ENCODE measurements at regions not wholly inside any gene's neighbourhood (a gene's known extent, or its start where the extent isn't known, plus 50 kb on each side); places are given as distances from the start of the nearest gene placed in this dataset.
"Not testable (repeated sequence)": the region's sequence is repeated elsewhere in the genome, so short reads cannot be mapped to it uniquely, and the experiment has no call there.

- DNase-seq, result no peak
Observed at GRCh38 chr1:193404236-193404635, 217.8 kb upstream of the B3GALT2 start.

- DNase-seq, result no peak
Observed at GRCh38 chr1:193402977-193403376, 216.6 kb upstream of the B3GALT2 start.

- DNase-seq, result no peak
Observed at GRCh38 chr1:193402037-193402436, 215.6 kb upstream of the B3GALT2 start.

- no peak for DNase-seq
Observed at GRCh38 chr1:193394336-193394735, 207.9 kb upstream of the B3GALT2 start.

- DNase-seq, result no peak
Observed at GRCh38 chr1:193392686-193393085, 206.3 kb upstream of the B3GALT2 start.

- DNase-seq, result no peak
Observed at GRCh38 chr1:193388683-193389082, 202.3 kb upstream of the B3GALT2 start.

- no peak for DNase-seq
Observed at GRCh38 chr1:193388165-193388564, 201.8 kb upstream of the B3GALT2 start.

- no peak for DNase-seq
Observed at GRCh38 chr1:193387406-193387805, 201.0 kb upstream of the B3GALT2 start.

GRCh38 chr1:193378451-193378850, 192.0 kb upstream of the B3GALT2 start:
- not testable (repeated sequence) for DNase-seq

- DNase-seq, result no peak
Observed at GRCh38 chr1:193377472-193377871, 191.1 kb upstream of the B3GALT2 start.

- DNase-seq, result no peak
Observed at GRCh38 chr1:193372553-193372952, 186.1 kb upstream of the B3GALT2 start.

- no peak for DNase-seq
Observed at GRCh38 chr1:193368302-193368701, 181.9 kb upstream of the B3GALT2 start.

- no peak for DNase-seq
Observed at GRCh38 chr1:193367863-193368262, 181.4 kb upstream of the B3GALT2 start.

GRCh38 chr1:193366764-193367507, 180.5 kb upstream of the B3GALT2 start:
- DNase-seq, result no peak

- DNase-seq, result no peak
Observed at GRCh38 chr1:193365966-193366365, 179.6 kb upstream of the B3GALT2 start.

GRCh38 chr1:193359631-193360030, 173.2 kb upstream of the B3GALT2 start:
- DNase-seq, result no peak

- no peak for DNase-seq
Observed at GRCh38 chr1:193358419-193358818, 172.0 kb upstream of the B3GALT2 start.

GRCh38 chr1:193356249-193356648, 169.8 kb upstream of the B3GALT2 start:
- DNase-seq, result no peak

- DNase-seq, result no peak
Observed at GRCh38 chr1:193355626-193356025, 169.2 kb upstream of the B3GALT2 start.

GRCh38 chr1:193355178-193355577, 168.8 kb upstream of the B3GALT2 start:
- no peak for DNase-seq

- DNase-seq, result no peak
Observed at GRCh38 chr1:193348769-193349535, 162.5 kb upstream of the B3GALT2 start.

GRCh38 chr1:193348091-193348768, 161.8 kb upstream of the B3GALT2 start:
- no peak for DNase-seq

- no peak for DNase-seq
Observed at GRCh38 chr1:193346085-193346484, 159.7 kb upstream of the B3GALT2 start.

- DNase-seq, result no peak
Observed at GRCh38 chr1:193342811-193343210, 156.4 kb upstream of the B3GALT2 start.
